Rectal smooth muscle tissue (tissue), 1 donor: ENCODE measurements at regions not wholly inside any gene's neighbourhood (a gene's known extent, or its start where the extent isn't known, plus 50 kb on each side); places are given as distances from the start of the nearest gene placed in this dataset.
A peak's percentile ranks its signal among the peaks of the same experiment; 100 is the strongest.

Experiments
- H3K27ac ChIP-seq: one replicate; pipeline ENCODE4 v1.7.0; 2013; ENCODE audit warnings: low read depth, low read length, inconsistent platforms
- H3K27me3 ChIP-seq: one replicate; pipeline ENCODE4 v1.7.0; 2013; ENCODE audit warnings: low read length; ENCODE audit not compliant: control insufficient read depth, insufficient read depth
- H3K36me3 ChIP-seq: one replicate; pipeline ENCODE4 v1.7.0; 2013; ENCODE audit warnings: low read length; ENCODE audit not compliant: control insufficient read depth, insufficient read depth
- H3K4me1 ChIP-seq: one replicate; pipeline ENCODE4 v1.7.0; 2013; ENCODE audit warnings: low read length; ENCODE audit not compliant: control insufficient read depth, insufficient read depth
- H3K4me3 ChIP-seq: one replicate; pipeline ENCODE4 v1.7.0; 2013; ENCODE audit warnings: low read length
- H3K9ac ChIP-seq: one replicate; pipeline ENCODE4 v1.7.0; 2013; ENCODE audit warnings: low read length

GRCh38 chr6:159586684-159587083 is 106.4 kb downstream of the SOD2 start:
- Histone ChIP-seq H3K9ac (no peak overlapping the region), H3K4me3 (no peak overlapping the region), H3K27me3 (no peaks in the 10 kb centered on the region), H3K4me1 (no peaks in the 10 kb centered on the region), H3K27ac (no peak overlapping the region), H3K36me3 (no peaks in the 10 kb centered on the region)

GRCh38 chr6:159582736-159583135 is 110.3 kb downstream of the SOD2 start:
- no peaks in the 10 kb centered on the region for H3K36me3 ChIP-seq
- no peaks in the 10 kb centered on the region for H3K4me1 ChIP-seq
- no peak overlapping the region for H3K9ac ChIP-seq
- H3K4me3 ChIP-seq, result no peak overlapping the region
- no peak overlapping the region for H3K27ac ChIP-seq
- no peaks in the 10 kb centered on the region for H3K27me3 ChIP-seq

- Histone ChIP-seq H3K27me3 (no peaks in the 10 kb centered on the region), H3K9ac (no peak overlapping the region), H3K4me1 (no peaks in the 10 kb centered on the region), H3K36me3 (no peaks in the 10 kb centered on the region), H3K4me3 (no peak overlapping the region), H3K27ac (no peak overlapping the region)
Measured at GRCh38 chr6:159578629-159579028, 114.4 kb downstream of the SOD2 start.

- H3K4me1 ChIP-seq, result no peaks in the 10 kb centered on the region
Measured at GRCh38 chr6:159577564-159577963, 115.5 kb downstream of the SOD2 start.

GRCh38 chr6:159572439-159573110 is 120.5 kb downstream of the SOD2 start:
- no peak overlapping the region for H3K4me3 ChIP-seq
- no peak overlapping the region for H3K9ac ChIP-seq
- no peaks in the 10 kb centered on the region for H3K27me3 ChIP-seq
- no peaks in the 10 kb centered on the region for H3K36me3 ChIP-seq
- H3K27ac ChIP-seq, result no peak overlapping the region
- no peaks in the 10 kb centered on the region for H3K4me1 ChIP-seq

More at GRCh38 chr6:159577564-159577963, 115.5 kb downstream of the SOD2 start:
- Histone ChIP-seq H3K27me3 (no peaks in the 10 kb centered on the region), H3K4me3 (no peak overlapping the region), H3K27ac (no peak overlapping the region), H3K36me3 (no peaks in the 10 kb centered on the region), H3K9ac (no peak overlapping the region)

GRCh38 chr6:159565181-159565710 is 127.8 kb downstream of the SOD2 start:
- Histone ChIP-seq H3K9ac (no peak overlapping the region), H3K27me3 (no peaks in the 10 kb centered on the region)

GRCh38 chr6:159564456-159564855 is 128.6 kb downstream of the SOD2 start:
- no peak overlapping the region for H3K9ac ChIP-seq
- H3K4me1 ChIP-seq, result no peaks in the 10 kb centered on the region
- H3K4me3 ChIP-seq, result no peak overlapping the region
- no peaks in the 10 kb centered on the region for H3K36me3 ChIP-seq
- H3K27me3 ChIP-seq, result no peaks in the 10 kb centered on the region
- no peak overlapping the region for H3K27ac ChIP-seq

More at GRCh38 chr6:159565181-159565710, 127.8 kb downstream of the SOD2 start:
- H3K4me3 ChIP-seq, result no peak overlapping the region
- H3K36me3 ChIP-seq, result no peaks in the 10 kb centered on the region
- H3K4me1 ChIP-seq, result no peaks in the 10 kb centered on the region
- no peak overlapping the region for H3K27ac ChIP-seq

GRCh38 chr6:159557031-159557430 is 136.0 kb downstream of the SOD2 start:
- Histone ChIP-seq H3K4me1 (no peaks in the 10 kb centered on the region), H3K4me3 (no peak overlapping the region), H3K27me3 (no peaks in the 10 kb centered on the region), H3K9ac (no peak overlapping the region), H3K36me3 (no peaks in the 10 kb centered on the region), H3K27ac (no peak overlapping the region)

- no peak overlapping the region for H3K9ac ChIP-seq
- H3K27ac ChIP-seq, result peak overlapping the region; percentile 1
- no peaks in the 10 kb centered on the region for H3K36me3 ChIP-seq
- no peaks in the 10 kb centered on the region for H3K4me1 ChIP-seq
- no peaks in the 10 kb centered on the region for H3K27me3 ChIP-seq
- H3K4me3 ChIP-seq, result no peak overlapping the region
Measured at GRCh38 chr6:159555082-159555875, 137.8 kb downstream of the SOD2 start.

GRCh38 chr6:159541296-159541695 is 151.7 kb downstream of the SOD2 start:
- Histone ChIP-seq H3K4me3 (no peak overlapping the region), H3K36me3 (no peaks in the 10 kb centered on the region), H3K27ac (no peak overlapping the region)

GRCh38 chr6:159540883-159541282 is 152.2 kb downstream of the SOD2 start:
- H3K9ac ChIP-seq, result no peak overlapping the region
- H3K36me3 ChIP-seq, result no peaks in the 10 kb centered on the region
- no peaks in the 10 kb centered on the region for H3K27me3 ChIP-seq
- no peaks in the 10 kb centered on the region for H3K4me1 ChIP-seq
- no peak overlapping the region for H3K27ac ChIP-seq
- no peak overlapping the region for H3K4me3 ChIP-seq

More at GRCh38 chr6:159541296-159541695, 151.7 kb downstream of the SOD2 start:
- no peak overlapping the region for H3K9ac ChIP-seq
- H3K4me1 ChIP-seq, result no peaks in the 10 kb centered on the region
- H3K27me3 ChIP-seq, result no peaks in the 10 kb centered on the region

- H3K9ac ChIP-seq, result no peak overlapping the region
- H3K4me3 ChIP-seq, result no peak overlapping the region
- no peaks in the 10 kb centered on the region for H3K4me1 ChIP-seq
- no peaks in the 10 kb centered on the region for H3K36me3 ChIP-seq
- H3K27ac ChIP-seq, result no peak overlapping the region
- no peaks in the 10 kb centered on the region for H3K27me3 ChIP-seq
Measured at GRCh38 chr6:159540152-159540551, 152.9 kb downstream of the SOD2 start.
